ENCODE measurements at regions not wholly inside any gene's neighbourhood (a gene's known extent, or its start where the extent isn't known, plus 50 kb on each side); places are given as distances from the start of the nearest gene placed in this dataset.
"Not testable (repeated sequence)": the region's sequence is repeated elsewhere in the genome, so short reads cannot be mapped to it uniquely, and the experiment has no call there.

- DNase-seq, result no peak
Observed at GRCh38 chr5:67870662-67871061, 344.9 kb upstream of the PIK3R1 start.

GRCh38 chr5:67864335-67864734 lies 351.2 kb upstream of the PIK3R1 start:
- DNase-seq, result not testable (repeated sequence)

- no peak for DNase-seq
Observed at GRCh38 chr5:67858471-67859031, 357.0 kb upstream of the PIK3R1 start.

- DNase-seq, result no peak
Observed at GRCh38 chr5:67857502-67857901, 358.1 kb upstream of the PIK3R1 start.

GRCh38 chr5:67855523-67855922 lies 360.0 kb upstream of the PIK3R1 start:
- DNase-seq, result no peak

GRCh38 chr5:67850906-67851305 lies 364.6 kb upstream of the PIK3R1 start:
- DNase-seq, result not testable (repeated sequence)

GRCh38 chr5:67844924-67845323 lies 370.6 kb upstream of the PIK3R1 start:
- DNase-seq, result no peak

- DNase-seq, result peak; percentile 20
Observed at GRCh38 chr5:67842806-67843205, 372.8 kb upstream of the PIK3R1 start.

- DNase-seq, result not testable (repeated sequence)
Observed at GRCh38 chr5:67837225-67837624, 378.3 kb upstream of the PIK3R1 start.

- DNase-seq, result not testable (repeated sequence)
Observed at GRCh38 chr5:67836496-67836895, 379.1 kb upstream of the PIK3R1 start.

GRCh38 chr5:67831048-67831447 lies 384.5 kb upstream of the PIK3R1 start:
- DNase-seq, result no peak

- DNase-seq, result peak; percentile 10
Observed at GRCh38 chr5:67827541-67827940, 388.0 kb upstream of the PIK3R1 start.

GRCh38 chr5:67824852-67825251 lies 390.7 kb upstream of the PIK3R1 start:
- no peak for DNase-seq

- DNase-seq, result no peak
Observed at GRCh38 chr5:67817652-67818051, 397.9 kb upstream of the PIK3R1 start.

- DNase-seq, result no peak
Observed at GRCh38 chr5:67816456-67816855, 399.1 kb upstream of the PIK3R1 start.

GRCh38 chr5:67815455-67816391 lies 399.8 kb upstream of the PIK3R1 start:
- DNase-seq, result no peak

- DNase-seq, result no peak
Observed at GRCh38 chr5:67814569-67815311, 400.8 kb upstream of the PIK3R1 start.

- peak; percentile 15 for DNase-seq
Observed at GRCh38 chr5:67813877-67814539, 401.5 kb upstream of the PIK3R1 start.

- no peak for DNase-seq
Observed at GRCh38 chr5:67809589-67809988, 406.0 kb upstream of the PIK3R1 start.

GRCh38 chr5:67808340-67808739 lies 407.2 kb upstream of the PIK3R1 start:
- DNase-seq, result peak; percentile 20

- DNase-seq, result no peak
Observed at GRCh38 chr5:67807439-67807888, 408.1 kb upstream of the PIK3R1 start.

- DNase-seq, result no peak
Observed at GRCh38 chr5:67806654-67807438, 408.7 kb upstream of the PIK3R1 start.
